ENCODE measurements at regions not wholly inside any gene's neighbourhood (a gene's known extent, or its start where the extent isn't known, plus 50 kb on each side); places are given as distances from the start of the nearest gene placed in this dataset.

GRCh38 chr4:81698538-81699296 lies 227.0 kb upstream of the RASGEF1B start:
- no peak for TF ChIP-seq CTCF (IDR thresholded peaks at IDR 0.05; ENCODE audit: low read depth, low read length, poor library complexity, severe bottlenecking)
- TF ChIP-seq EZH2phosphoT487 (IDR thresholded peaks at IDR 0.05; ENCODE audit: borderline replicate concordance, low read length): no peak

Data from DOHH2 (cell line).